Psoas muscle (tissue), 7 donors: ENCODE measurements at regions not wholly inside any gene's neighbourhood (a gene's known extent, or its start where the extent isn't known, plus 50 kb on each side); places are given as distances from the start of the nearest gene placed in this dataset.

Source experiments
- ATAC-seq, 4 donors: fragments of 200-7000 bp; cut with Tn5 transposase; one replicate each; pipeline ENCODE4 v1.9.1; 2020; ENCODE audit warnings: moderate library complexity in 3 of 4, mild to moderate bottlenecking in 2 of 4
- DNase-seq, 2 donors: peaks; one replicate each; pipeline ENCODE4 v3.0.0-alpha.2; 2020
- H3K27ac ChIP-seq: fragments of 200-600 bp; one replicate; pipeline ENCODE4 v1.8.0; 2022
- H3K27me3 ChIP-seq, 3 donors: fragments of 200-600 bp in 1 of 3; one replicate each; pipeline versions ENCODE4 v1.6.1 to v1.8.0; 2013 to 2022; ENCODE audit warnings: low read length in 2 of 3, mild to moderate bottlenecking in 2 of 3, moderate library complexity in 1 of 3; ENCODE audit not compliant: insufficient read depth in 3 of 3
- H3K36me3 ChIP-seq, 2 donors: fragments of 200-600 bp in 1 of 2; one replicate each; pipeline versions ENCODE4 v1.6.1 to v1.8.0; 2013 to 2022; ENCODE audit warnings: low read depth in 1 of 2, mild to moderate bottlenecking in 1 of 2, moderate library complexity in 1 of 2; ENCODE audit not compliant: insufficient read depth in 1 of 2
- H3K4me1 ChIP-seq: fragments of 200-600 bp; one replicate; pipeline ENCODE4 v1.8.0; 2022
- H3K4me3 ChIP-seq: fragments of 200-600 bp; one replicate; pipeline ENCODE4 v1.8.0; 2022; ENCODE audit warnings: mild to moderate bottlenecking
- H3K9me3 ChIP-seq: fragments of 200-600 bp; one replicate; pipeline ENCODE4 v1.8.0; 2022
- WGBS, 3 donors: extraction: QIAGEN DNeasy Blood & Tissue Kit; methylation state at CpG; one replicate each; pipeline versions ENCODE4 v1.1.6 to v1.1.7; 2013; 5-methylcytosine and 5-hydroxymethylcytosine counted together
- intact Hi-C, 2 donors: fragments of 100-400 bp; cut with DNase I; formaldehyde crosslinking; loops; one replicate each; pipeline versions ENCODE4 v1.11.0 to v1.14.2; 2022
- TF ChIP-seq, protein P1 (sequence below): fragments of 200-600 bp; IDR thresholded peaks from one replicate; pipeline ENCODE4 v1.8.0; 2022; ENCODE audit warnings: antibody characterized with exemption
- donor health status: healthy with polysubstance abuse.
- donor health status: DM: no; HTN: no; CAD: no; lungs with moderate emphysema.
- donor health status: Bipolar disorder and iron deficiency.
- donor health status: healthy.
- donor health status: DM: yes; HTN: yes; CAD: no.
- donor health status: DM: no; HTN: no; CAD: no.
- donor health status: DM: yes; HTN: yes; CAD: no.

DNA sequence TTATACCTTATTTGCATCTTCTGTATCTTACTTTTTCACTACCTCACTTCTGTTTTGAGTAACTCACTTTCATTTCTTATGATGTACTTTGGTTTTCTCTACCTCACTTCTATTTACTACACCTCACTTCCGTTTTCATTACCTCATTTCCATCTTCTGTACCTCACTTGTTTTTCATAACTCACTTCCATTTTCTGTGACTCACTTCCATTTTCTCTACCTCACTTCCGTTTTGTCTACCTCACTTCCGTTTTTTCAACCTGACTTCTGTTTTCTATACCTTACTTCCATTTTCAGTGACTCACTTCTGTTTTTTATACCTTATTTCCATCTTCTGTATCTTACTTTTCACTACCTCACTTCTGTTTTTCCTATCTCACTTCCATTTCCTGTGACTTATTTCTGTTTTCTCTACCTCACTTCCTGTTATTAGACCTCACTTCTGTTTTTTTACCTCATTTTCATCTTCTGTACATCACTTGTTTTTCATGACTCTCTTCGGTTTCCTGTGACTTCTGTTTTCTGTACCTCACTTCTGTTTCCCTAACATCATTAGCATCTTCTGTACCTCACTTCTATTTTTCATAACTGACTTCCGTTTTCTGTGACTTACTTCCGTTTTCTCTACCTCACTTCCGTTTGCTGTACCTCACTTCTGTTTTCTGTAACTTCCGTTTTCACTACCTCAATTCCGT is 493.1 kb upstream of the AKR1E2 start:
- TF ChIP-seq, protein P1, sequence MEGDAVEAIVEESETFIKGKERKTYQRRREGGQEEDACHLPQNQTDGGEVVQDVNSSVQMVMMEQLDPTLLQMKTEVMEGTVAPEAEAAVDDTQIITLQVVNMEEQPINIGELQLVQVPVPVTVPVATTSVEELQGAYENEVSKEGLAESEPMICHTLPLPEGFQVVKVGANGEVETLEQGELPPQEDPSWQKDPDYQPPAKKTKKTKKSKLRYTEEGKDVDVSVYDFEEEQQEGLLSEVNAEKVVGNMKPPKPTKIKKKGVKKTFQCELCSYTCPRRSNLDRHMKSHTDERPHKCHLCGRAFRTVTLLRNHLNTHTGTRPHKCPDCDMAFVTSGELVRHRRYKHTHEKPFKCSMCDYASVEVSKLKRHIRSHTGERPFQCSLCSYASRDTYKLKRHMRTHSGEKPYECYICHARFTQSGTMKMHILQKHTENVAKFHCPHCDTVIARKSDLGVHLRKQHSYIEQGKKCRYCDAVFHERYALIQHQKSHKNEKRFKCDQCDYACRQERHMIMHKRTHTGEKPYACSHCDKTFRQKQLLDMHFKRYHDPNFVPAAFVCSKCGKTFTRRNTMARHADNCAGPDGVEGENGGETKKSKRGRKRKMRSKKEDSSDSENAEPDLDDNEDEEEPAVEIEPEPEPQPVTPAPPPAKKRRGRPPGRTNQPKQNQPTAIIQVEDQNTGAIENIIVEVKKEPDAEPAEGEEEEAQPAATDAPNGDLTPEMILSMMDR, result no peak
- ATAC-seq (no peak), DNase-seq (no peak)
- intact Hi-C loops, result no loop called here
- no peaks in the 10 kb centered on the region for H3K9me3 ChIP-seq
- peaks cover 6% of the 10 kb centered on the region for H3K4me1 ChIP-seq
- H3K36me3 ChIP-seq, result no peaks in the 10 kb centered on the region
- H3K27me3 ChIP-seq, result no peaks in the 10 kb centered on the region
- no peak overlapping the region for H3K27ac ChIP-seq
- no peak overlapping the region for H3K4me3 ChIP-seq
- WGBS, 3 donors, result 91 to 93% (median 93%) methylated on average over 9 of the region's 9 CpGs

DNA sequence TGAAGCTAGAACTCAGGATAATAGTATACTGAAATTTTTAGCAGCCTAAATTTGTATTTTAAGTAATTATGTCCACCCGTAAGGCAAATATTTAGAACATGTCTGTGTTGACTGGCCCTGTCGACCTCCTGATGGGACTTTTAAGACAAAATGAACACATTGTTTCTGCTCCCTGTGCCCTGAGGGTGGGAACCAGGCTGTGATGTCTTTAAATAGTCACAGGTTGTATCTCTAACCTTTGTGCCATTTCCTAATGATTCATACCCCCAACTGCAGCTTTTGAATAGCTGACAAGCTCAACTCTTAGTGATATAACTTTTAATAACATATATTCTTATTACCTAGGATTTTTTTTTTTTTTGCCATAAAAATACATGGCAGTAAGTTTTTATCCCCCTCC is 494.9 kb upstream of the AKR1E2 start:
- TF ChIP-seq, protein P1, result no peak
- 64 to 76% (median 65%) methylated on average over 2 of the region's 2 CpGs for WGBS, 3 donors
- intact Hi-C loops, result no loop called here
- no peak overlapping the region for H3K27ac ChIP-seq
- no peak overlapping the region for H3K4me3 ChIP-seq
- no peak for DNase-seq
- no peaks in the 10 kb centered on the region for H3K9me3 ChIP-seq
- no peak for ATAC-seq
- no peaks in the 10 kb centered on the region for H3K4me1 ChIP-seq
- H3K36me3 ChIP-seq, result no peaks in the 10 kb centered on the region
- H3K27me3 ChIP-seq, result no peaks in the 10 kb centered on the region

DNA sequence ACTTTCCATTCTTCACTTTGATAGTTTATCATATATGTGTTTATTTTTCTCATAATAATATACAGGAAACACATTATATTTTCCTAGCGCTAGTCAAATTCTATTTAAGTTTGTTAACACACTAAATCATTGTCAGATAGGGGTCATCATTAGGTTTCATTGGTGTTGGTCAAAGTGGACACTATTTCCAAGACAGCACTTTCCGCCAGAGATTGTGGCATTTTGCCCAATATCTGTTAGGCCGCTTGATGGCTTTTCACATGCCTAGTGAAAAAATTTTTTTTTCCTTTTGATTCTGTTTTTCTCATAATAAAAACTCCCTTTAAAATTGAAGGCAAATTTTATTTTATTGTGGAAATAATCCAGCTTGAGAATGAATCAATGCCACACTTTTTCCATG is 495.4 kb upstream of the AKR1E2 start:
- WGBS, 3 donors, result 70 to 82% (median 71%) methylated on average over 3 of the region's 3 CpGs
- Histone ChIP-seq H3K27me3 (no peaks in the 10 kb centered on the region), H3K4me1 (no peaks in the 10 kb centered on the region), H3K36me3 (no peaks in the 10 kb centered on the region), H3K27ac (no peak overlapping the region), H3K4me3 (no peak overlapping the region), H3K9me3 (no peaks in the 10 kb centered on the region)
- no peak for DNase-seq
- no peak for ATAC-seq
- TF ChIP-seq, protein P1, result no peak
- intact Hi-C loops, result no loop called here

DNA sequence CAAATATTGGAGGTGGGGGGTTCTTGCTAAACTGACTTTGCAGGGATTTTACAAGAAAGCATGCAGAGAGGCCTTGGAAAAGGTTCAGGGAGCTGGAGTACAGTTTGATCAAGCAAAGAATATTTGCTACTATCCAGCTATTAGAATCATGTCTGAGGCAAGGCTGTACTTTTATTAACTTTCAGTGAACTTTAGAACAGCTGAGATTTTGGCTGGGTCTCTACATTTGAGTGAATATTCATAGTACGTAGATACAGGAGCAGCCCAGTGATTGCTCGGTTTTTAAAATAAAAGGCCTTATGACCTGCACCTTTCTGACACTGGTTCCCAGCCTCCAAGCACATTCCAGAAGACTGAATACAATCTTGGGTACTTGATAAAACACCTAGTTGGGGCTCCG is 496.8 kb upstream of the AKR1E2 start:
- no peak overlapping the region for H3K27ac ChIP-seq

More for the DNA sequence above, 496.8 kb upstream of the AKR1E2 start:
- intact Hi-C loops, result no loop called here
- ATAC-seq (no peak), DNase-seq (no peak)
- Histone ChIP-seq H3K36me3 (no peaks in the 10 kb centered on the region), H3K4me3 (no peak overlapping the region), H3K27me3 (no peaks in the 10 kb centered on the region), H3K4me1 (no peaks in the 10 kb centered on the region), H3K9me3 (no peaks in the 10 kb centered on the region)
- 84 to 90% (median 88%) methylated on average over 3 of the region's 3 CpGs for WGBS, 3 donors
- TF ChIP-seq, protein P1, result no peak
